HG02870 (cell line): ENCODE measurements at regions not wholly inside any gene's neighbourhood (a gene's known extent, or its start where the extent isn't known, plus 50 kb on each side); places are given as distances from the start of the nearest gene placed in this dataset.

Source experiments
- ATAC-seq: cut with Tn5 transposase; IDR thresholded peaks from one replicate; pipeline ENCODE4 v1.9.1; 2021; ENCODE audit warnings: mild to moderate bottlenecking, moderate library complexity; ENCODE audit not compliant: unreplicated experiment

DNA sequence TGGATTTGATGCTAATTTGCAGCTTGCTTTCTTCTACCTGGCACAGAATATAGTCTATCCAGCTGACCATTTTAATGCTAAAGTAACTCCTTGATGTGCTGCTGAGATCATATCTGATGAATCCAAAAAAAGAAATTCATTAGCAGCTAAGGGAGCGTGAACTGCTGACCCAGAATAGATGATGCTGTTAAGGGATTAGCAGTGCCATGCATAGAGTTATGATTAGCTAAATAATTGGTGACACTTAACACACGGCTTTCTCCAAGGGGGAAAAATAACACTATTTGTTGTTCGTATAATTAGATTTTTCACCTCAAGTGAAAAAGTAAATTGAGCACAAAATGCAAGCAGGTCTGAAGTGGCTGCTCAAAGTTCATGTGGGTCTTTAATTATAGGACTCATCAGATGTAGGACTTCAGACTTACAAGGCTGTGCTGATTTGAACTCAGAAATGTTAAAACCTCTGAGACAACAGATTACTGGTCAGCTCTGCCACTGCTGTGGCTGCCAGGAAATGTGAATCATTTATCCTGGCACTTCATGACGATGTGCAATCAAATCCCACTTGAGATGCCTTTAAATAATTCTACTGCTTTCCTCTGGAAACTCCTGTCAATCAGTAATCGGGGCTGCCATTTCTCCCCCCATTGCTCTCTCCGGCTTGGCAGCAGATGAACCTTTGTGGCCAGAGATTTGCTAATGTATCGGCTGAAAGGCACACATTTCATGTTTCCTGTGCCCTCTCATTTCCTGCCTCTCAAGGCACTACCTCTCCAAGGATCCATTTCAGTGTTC is 291.6 kb upstream of the C9orf72 start:
- ATAC-seq, result no peak

DNA sequence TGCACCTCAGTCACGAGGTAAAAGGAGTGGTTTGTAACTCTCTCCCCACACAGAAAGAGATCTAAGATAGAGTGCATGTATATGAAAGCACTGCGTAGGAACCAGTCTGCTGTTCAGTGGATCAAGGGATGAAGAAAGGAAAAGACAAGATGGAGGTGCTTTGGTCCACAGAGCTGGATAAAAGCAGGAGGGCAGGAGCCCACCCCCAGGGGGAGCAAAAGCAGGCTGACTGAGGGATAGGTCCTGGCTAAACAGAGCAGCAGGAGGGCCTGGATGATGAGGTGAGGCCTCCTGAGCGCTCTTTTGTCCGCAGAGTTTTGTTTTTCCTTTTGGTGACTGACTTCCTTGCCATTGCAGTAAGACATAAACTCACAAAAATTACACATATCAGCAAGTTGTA is 293.5 kb upstream of the C9orf72 start:
- ATAC-seq, result no peak

DNA sequence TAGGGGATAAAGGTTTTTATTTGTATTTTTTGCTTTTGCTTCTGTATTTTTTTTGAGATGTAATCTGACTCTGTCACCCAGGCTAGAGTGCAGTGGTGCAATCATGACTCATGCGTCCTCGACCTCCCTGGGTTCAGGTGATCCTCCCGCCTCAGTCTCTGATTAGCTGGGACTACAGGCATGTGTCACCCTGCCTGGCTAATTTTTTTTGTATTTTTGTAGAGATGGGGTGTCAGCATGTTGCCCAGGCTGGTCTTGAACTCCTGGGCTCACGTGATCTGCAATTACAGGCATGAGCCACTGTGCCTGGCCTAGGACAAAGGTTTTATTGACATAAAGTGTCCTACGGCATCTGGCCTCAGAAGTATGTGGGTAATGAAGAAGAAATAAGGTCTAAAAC is 297.1 kb upstream of the C9orf72 start:
- no peak for ATAC-seq

DNA sequence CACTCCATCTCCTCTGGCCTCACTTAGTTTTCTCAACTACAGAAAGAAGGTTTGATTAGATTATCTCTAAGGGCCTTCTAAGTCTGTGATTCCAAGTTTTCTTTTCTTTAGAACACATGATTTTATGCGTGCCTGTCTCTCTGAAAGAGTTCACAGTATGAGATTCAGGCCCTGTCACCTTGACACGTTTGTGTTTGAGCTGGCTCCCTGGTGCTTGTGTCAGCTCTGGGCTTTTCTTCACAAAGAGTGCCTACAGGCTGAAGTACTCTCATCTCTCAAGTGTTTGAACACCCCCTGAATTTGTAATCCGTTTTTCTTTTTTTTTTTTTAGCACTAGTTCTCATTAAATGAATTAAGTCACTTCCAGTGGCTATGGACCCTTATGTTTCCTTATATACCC is 306.9 kb upstream of the C9orf72 start:
- no peak for ATAC-seq

DNA sequence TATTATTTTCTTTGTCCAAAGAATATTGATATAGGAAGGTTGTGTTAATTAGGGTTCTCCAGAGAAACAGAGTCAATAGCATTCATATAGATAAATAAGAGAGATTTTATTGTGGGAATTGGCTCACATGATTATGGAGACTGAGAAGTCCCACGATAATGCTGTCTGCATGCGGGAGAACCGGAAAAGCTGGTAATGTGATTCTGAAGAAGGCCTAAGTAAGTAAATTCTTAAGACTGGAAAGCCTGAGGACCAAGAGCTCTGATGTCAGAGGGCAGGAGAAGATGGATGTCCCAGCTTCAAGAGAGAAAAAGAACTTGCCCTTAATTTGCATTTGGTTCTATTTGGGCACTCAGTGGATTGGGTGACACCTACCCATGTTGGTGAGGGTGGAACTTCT is 307.4 kb upstream of the C9orf72 start:
- no peak for ATAC-seq

DNA sequence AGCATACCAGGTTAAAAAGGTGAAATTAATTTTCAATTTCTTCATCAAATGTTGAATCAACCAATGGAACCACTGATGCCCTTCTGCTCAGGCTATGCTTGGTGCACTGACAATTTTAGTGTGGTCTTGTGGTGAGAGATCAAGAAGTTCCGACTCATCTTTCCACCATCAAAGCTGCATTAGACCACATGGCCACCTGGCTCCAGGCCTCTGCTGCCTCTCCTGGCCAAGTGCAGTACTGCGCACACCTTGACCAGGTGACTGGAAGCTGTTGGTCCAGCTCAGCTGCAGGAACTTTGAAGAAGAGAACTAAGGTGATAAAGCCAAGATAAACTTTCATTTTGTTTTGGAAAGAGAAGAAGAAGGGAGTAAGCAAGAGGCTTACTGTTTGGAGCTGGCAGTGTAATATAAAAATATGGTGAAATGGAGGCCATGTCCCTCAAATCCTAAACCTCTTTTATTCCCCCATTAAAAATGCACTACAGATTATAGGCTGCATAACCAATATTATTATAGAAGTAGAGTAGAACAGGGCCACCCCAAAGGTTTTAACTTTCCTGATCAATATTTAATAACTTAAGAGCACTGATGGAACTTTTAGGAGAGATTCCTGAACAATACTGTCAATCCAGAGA is 315.5 kb upstream of the C9orf72 start:
- ATAC-seq, result peak; percentile 99

DNA sequence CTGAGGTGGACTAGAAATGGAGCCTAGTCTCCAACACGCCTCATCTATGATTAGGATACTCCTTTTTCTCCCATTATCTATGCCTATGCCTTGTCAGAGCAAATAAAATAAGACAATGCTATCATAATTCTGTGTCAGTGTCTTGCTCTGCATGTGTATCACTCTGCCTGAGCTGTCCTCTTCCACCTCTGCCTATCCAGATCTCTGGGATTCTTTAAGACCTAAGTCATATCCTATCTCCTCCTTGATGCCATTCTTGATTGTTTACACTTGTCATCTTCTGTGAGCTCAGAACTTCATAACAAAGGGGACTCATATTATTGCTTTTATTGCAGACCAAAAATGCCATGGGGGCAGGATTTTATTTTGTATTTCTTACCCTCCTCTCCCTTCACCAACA is 351.2 kb upstream of the C9orf72 start:
- ATAC-seq, result no peak

DNA sequence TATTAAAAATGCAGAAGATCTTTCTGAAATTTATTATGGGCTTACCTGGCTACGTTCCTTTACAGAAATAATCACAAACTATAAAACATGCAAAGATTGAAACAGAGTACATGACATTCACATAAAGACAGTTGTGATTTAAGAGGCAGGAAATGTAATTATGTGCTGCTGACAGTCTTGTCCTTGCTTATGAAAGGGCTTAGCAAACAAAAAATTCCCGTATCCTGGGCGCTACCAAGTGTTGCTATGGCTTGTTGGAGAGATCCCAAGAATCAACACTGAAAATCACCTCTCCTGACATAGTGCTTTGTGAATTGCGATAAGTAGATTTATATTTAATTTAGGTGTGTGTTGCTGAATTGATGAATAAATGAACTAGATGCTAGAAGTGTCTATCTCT is 352.5 kb upstream of the C9orf72 start:
- no peak for ATAC-seq

DNA sequence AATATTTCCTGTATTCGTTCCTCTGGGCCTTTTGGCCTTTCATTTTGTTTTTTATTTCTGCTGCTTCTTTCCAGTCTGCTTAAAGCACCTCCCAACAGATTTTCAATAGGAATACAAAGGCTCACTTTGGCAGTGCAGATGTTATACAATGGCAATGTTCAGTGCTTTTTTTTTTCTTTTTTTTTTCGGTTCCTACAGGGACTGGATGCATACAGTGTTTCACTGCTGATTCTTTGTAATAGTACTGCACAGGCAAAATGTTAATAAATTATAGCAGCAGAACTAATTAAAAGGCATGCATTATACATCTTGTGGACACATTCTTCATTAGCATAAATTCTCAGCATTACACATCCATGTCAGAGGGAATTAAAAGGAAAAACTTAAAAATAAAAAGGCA is 356.6 kb upstream of the C9orf72 start:
- ATAC-seq, result no peak

DNA sequence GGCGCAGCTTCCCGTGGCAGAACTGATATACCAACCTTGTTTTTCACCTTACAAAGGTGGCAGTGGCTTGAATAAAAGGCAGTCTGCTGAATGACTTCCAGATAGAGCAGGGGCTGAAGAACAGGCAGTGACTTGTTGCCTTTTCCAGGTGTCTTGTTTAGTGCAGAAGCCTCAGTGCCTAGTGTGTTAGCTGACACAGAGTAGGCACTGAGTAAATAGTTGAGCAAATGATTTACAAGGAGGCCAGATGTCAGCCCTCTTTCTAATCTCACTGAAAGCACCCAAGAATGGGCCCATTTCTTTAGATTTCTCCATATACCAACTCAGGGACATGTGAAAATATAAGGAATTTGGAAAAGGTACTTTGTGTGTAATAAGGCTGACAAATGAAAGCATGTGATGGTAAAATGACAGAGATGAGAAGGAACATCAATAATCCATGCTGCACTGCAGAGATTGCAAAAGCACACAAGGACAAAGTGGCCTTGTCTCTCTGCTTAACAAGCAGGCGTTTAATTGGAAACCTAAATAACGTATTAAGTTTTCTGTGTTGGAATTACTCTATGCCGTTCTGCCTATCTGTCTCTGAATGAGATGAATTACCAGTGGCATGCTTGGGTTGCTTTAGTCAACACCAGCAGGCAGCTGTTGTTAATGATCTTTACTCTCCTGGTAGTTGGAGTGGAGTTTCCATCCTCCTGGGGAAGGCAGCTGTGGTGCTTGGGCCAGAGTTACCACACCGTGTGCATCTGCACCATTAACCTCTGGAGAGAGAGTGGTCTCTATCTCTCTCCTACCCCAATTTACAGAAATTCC is 360.1 kb upstream of the C9orf72 start:
- no peak for ATAC-seq

DNA sequence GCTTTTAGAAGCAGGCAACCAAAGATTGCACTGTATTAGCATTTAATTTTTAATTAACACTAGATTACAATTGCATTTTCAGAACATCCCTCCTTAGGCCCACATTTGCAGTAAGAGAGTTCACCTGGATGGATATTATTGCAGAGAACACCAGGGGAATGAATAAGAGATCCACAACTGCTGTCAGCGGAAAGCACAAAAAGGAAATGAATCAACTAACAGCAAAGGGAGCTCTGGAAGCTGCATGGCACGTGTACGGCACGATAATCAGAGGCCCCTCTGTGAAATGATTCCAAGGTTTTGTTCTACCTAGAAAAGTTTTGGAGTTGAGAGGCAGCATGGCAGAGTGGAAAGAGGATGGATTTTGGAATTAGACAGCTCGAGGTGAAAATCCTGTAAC is 361.2 kb upstream of the C9orf72 start:
- ATAC-seq, result no peak

DNA sequence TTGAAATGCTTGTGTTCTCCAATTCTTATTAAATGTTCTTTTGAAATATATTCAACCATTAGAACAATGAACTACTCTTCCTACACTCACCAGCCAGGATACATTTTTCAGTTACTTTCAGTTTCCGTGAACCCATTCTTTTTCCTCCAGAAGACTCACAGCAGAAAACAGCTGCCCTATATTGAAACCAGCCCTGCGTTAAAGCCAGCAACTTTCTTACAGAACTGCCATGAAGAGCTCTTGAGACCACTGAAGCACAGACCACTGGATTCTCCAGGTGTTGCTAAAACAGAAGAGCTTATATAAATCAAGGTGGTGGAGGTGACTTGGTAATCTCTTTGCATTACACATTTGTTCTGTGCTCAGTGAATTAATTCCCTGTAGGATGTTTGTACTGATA is 365.9 kb upstream of the C9orf72 start:
- ATAC-seq, result no peak

DNA sequence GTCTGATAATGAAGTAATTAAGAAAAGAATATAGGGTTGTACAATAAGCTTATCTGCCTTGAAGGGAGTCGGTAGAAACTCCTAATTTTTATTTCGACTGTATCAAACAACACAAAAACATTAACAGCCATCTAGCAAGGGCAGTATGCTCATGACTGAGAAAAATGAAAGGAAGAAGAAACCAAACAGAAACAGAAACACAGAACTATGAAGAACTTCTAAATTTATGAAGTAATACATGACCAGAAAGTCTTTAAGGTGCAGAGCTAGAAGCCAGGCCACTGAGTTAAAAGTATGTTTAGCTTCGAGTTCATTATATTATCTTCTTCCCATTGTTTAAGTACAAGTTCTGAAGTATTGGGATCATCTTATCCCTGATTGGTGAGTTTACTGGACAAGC is 367.3 kb upstream of the C9orf72 start:
- no peak for ATAC-seq

DNA sequence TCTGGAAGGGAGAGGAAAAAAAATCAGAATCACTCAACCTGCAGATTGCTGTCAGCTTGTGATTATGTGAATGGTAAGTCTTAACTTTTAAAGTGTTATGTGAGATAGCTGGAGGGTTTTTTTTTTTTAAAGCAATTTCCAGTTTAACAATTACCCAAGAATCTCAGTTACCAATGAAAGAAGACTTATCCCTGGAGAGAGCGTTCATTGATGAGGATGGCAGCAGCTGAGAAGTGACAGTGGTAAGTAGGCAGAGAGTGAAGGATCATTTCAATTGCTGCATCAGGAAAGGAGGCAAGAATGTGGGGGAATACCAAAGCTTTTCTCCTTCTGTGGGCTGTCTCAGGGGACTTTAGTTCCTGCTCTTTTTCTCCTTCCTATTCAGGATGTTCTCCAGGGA is 370.2 kb upstream of the C9orf72 start:
- no peak for ATAC-seq

DNA sequence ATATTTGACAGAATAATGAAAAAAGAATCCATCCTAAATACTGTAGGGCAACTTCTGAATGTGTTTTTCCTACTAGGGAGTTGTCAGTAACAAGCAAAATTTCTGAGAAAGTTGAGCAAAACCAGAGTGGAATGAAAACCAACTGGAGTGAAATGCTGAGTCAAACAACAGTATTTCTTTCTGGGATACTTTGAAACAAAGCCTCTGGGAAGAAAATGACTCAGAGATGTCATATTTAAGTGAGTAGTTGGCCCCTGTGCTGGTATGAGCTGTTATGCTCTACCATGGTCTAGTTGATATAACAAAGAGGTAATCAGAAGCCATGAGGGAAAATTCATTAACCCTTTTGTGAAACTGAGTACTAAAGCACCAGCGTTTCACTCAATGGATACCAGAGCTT is 372.1 kb upstream of the C9orf72 start:
- no peak for ATAC-seq

DNA sequence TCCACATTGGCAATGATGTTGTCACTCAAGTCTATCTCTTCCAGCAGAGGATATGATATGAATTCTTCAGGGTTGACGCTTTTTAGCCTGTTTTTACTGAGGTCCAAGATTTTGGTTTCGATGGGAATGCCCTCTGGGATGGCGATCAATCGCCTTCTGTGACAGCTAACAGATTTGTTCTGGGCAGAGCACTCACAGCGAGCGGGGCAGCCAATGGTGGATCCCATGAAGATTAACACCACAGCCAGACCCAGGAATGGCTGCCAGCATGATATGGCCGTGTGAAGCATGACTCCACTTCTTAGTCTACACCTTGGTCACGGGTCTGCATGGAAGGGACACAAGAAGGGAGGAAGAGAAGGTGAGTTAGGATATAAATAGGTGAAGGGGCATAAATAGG is 377.1 kb upstream of the C9orf72 start:
- no peak for ATAC-seq

DNA sequence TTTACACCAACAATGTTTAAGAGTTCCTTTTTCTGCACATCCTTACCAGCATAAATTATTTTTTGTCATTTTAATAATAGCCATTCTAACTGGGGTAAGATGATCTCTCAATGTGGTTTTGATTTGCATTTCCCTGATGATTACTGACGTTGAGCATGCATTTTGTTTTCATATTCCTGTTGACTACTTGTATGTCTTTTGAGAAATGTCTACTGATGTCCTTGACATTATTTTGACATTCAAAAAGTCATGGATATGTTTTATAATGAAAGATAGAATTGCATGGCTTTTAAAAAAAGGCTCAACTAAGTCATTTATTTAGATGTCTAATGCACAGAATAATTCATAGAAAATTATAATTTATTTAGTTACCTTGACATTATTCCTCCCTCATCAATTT is 381.6 kb upstream of the C9orf72 start:
- no peak for ATAC-seq

DNA sequence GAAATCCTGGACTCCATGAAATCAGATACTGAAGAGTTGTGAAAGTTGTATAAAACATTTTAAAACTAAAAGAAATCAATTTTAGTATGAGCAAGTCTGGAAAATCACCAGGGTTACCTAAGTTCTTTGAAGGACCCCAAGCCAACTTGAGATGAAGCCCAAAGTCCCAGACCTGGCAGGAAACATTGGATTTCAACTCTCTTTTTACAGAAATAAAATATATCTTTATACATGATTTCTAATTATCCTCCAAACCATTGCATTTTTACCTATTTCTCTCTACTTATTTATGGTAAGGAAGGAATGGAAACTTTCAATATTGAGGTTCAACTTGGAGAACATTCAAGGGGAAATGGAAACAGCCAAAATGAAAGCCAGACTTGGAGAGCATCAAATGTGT is 390.6 kb upstream of the C9orf72 start:
- no peak for ATAC-seq

DNA sequence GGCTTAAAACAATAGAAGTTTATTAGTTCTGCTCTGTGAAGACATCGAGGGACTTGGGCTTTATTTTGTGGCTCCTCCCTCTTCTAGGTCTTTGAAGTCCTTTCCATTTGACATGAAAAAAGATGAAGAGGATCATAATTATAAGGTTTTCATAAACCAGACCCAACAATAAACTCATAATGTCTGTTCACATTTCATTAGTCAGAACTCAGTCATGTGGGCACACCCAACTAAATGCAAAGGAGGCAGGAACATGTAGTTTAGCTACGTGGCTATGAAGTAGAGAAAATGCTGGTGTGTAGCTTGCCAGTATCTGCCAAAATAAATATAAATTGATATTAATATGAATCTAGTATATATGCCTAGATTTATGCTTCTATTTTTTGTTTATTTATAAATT is 393.9 kb upstream of the C9orf72 start:
- ATAC-seq, result no peak

DNA sequence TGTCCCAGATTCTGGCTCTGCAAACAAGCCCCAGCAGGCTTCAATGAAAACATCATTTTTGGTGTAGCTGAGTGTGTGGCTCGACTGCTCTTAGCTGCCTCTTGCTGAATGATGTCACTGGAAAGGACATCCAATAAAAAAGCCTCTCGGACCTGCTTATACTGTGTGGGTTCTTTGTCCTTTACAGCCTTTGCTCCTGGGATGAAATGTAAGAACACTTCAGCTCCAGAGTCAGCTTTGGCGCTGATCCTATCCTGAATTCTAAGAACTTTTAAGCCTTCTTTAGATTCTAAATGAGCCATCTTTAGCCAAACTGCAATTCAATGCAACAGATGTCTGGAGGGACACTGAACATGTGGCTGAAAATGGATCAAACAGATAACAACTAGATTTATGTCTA is 404.6 kb upstream of the C9orf72 start:
- no peak for ATAC-seq

DNA sequence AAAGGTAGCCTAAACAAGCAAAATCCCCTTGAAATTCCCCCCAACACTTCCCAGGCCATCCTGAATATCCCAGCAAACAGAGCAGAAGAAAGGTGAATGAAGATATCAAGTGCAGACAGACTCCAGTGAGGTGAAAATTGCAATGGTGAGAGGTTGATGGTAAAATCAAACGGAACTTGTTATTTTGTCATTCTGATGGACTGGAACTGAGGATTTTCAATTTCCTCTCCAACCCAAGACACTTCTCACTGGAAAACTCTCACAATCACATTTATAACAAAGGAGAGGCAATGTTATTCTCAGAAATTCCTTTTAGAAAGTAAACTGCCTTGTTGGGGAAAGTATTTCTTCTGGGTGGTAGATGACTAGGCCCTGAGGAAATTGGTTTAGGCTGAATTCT is 412.4 kb upstream of the C9orf72 start:
- ATAC-seq, result no peak

DNA sequence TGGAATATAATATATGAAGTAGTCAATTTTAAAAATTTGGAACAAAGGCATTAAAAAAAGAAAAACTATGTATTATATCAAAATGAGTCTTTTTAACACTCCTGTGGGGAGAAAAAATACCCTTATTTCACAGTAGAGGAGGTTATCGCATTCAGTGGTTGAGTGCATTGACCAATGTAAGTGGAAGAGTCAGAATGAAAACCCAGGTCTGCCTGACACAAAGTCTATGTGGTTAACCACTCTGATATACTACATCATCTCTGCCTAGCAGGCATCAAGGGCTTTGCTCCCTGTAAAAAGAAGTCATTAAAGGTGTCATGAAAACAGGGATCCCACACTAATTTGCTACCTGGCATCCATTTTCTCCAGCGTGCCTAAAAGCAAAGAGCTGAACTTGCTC is 417.2 kb upstream of the C9orf72 start:
- peak; percentile 98 for ATAC-seq
